K562 (cell line): ENCODE measurements at regions not wholly inside any gene's neighbourhood (a gene's known extent, or its start where the extent isn't known, plus 50 kb on each side); places are given as distances from the start of the nearest gene placed in this dataset.

ENCODE experiments used
- ATAC-seq: fragments of 200-7000 bp; cut with Tn5 transposase; 3 replicates; pipeline ENCODE4 v1.9.1; 2020; ENCODE audit warnings: moderate library complexity
- BruUV-seq: library from RNA; stranded (reverse); fragments of 400-500 nt; replicated peaks from 2 replicates; lab custom pipeline; 2021; lab: Mats Ljungman, UMichigan
- CTCF ChIA-PET: fragments of 300-600 bp; formaldehyde crosslinking; extraction: SDS; loops from one replicate; lab custom pipeline; 2021; ENCODE audit warnings: low intra/inter-chr PET ratio; lab: Yijun Ruan, JAX
- POLR2A ChIA-PET: fragments of 300-600, 350-650 bp; sonication (Branson Sonifier 250); formaldehyde crosslinking; extraction: SDS; loops from one replicate; lab custom pipeline; 2021; ENCODE audit warnings: antibody characterized with exemption, inconsistent platforms; lab: Yijun Ruan, JAX
- DNase-seq, 4 experiments: peaks; one replicate each; pipeline versions ENCODE4 v3.0.0 to v3.0.0-alpha.2; 2011 to 2018; ENCODE audit warnings: low spot score in 3 of 4, mixed read lengths in 3 of 4; ENCODE audit errors: extremely low read depth in 1 of 4
- FAIRE-seq: peaks from 2 replicates; lab custom pipeline; 2011; peaks lifted over from hg19 to GRCh38; lab: Jason Lieb, UNC
- H2AFZ ChIP-seq: 2 replicates; pipeline ENCODE4 v1.6.0; 2011; ENCODE audit warnings: low read depth, low read length, control low read depth, inconsistent platforms
- H3K27ac ChIP-seq: fragments of 200-600 bp; 3 replicates; pipeline ENCODE4 v1.8.0; 2011; ENCODE audit warnings: low read depth, mild to moderate bottlenecking, control low read depth, inconsistent platforms, low read length, moderate library complexity, mixed read lengths; ENCODE audit errors: extremely low read depth
- H3K27me3 ChIP-seq, 2 experiments: fragments of 300-600 bp in 1 of 2; 2 replicates in 1 of 2; 3 replicates in 1 of 2; pipeline versions ENCODE4 v1.6.0 to v1.8.0; 2011; ENCODE audit warnings: inconsistent platforms in 2 of 2, low read length in 2 of 2, mild to moderate bottlenecking in 1 of 2, mixed read lengths in 1 of 2, moderate library complexity in 1 of 2; ENCODE audit not compliant: control insufficient read depth in 2 of 2, insufficient read depth in 2 of 2
- H3K36me3 ChIP-seq: fragments of 300-600 bp; 3 replicates; pipeline ENCODE4 v1.8.0; 2011; ENCODE audit warnings: mild to moderate bottlenecking, low read length, inconsistent platforms; ENCODE audit not compliant: control insufficient read depth, insufficient read depth
- H3K4me1 ChIP-seq, 2 experiments: fragments of 200-600 bp in 1 of 2; replicated peaks in 1 of 2; 2 replicates in 1 of 2; 3 replicates in 1 of 2; pipeline versions ENCODE4 v1.5.1 to v1.8.0; 2011; ENCODE audit warnings: inconsistent platforms in 2 of 2, low read length in 2 of 2, mild to moderate bottlenecking in 1 of 2, mixed read lengths in 1 of 2, moderate library complexity in 1 of 2; ENCODE audit not compliant: control insufficient read depth in 2 of 2, insufficient read depth in 2 of 2
- H3K4me2 ChIP-seq: 2 replicates; pipeline ENCODE4 v1.6.1; 2011; ENCODE audit warnings: low read length, control low read depth, inconsistent platforms, mixed read lengths; ENCODE audit not compliant: insufficient read depth
- H3K4me3 ChIP-seq: fragments of 200-600 bp; sonication (generic), shearing (Covaris generic); 2 replicates; pipeline ENCODE4 v1.5.1; 2016; ENCODE audit warnings: control low read depth, inconsistent platforms
- H3K79me2 ChIP-seq: fragments of 200-600 bp; 3 replicates; pipeline ENCODE4 v1.8.0; 2011; ENCODE audit warnings: low read length, inconsistent platforms; ENCODE audit not compliant: control insufficient read depth, insufficient read depth
- H3K9ac ChIP-seq, 2 experiments: 2 replicates each; pipeline versions ENCODE4 v1.6.0 to v1.6.1; 2011; ENCODE audit warnings: low read depth in 2 of 2, low read length in 2 of 2, control low read depth in 1 of 2, inconsistent platforms in 1 of 2, mild to moderate bottlenecking in 1 of 2, mixed read lengths in 1 of 2; ENCODE audit not compliant: insufficient read depth in 1 of 2
- H3K9me1 ChIP-seq: one replicate; pipeline ENCODE4 v1.6.0; 2011; ENCODE audit warnings: inconsistent platforms, mild to moderate bottlenecking, low read length, moderate library complexity; ENCODE audit not compliant: control insufficient read depth, insufficient read depth
- H3K9me3 ChIP-seq: replicated peaks from 2 replicates; pipeline ENCODE4 v1.5.1; 2011; ENCODE audit warnings: low read depth, low read length, inconsistent platforms; ENCODE audit not compliant: control insufficient read depth, insufficient read depth
- H4K20me1 ChIP-seq: replicated peaks from 2 replicates; pipeline ENCODE4 v1.6.1; 2011; ENCODE audit warnings: low read length, inconsistent platforms, mixed read lengths; ENCODE audit not compliant: control insufficient read depth, insufficient read depth
- JUNB ChIP-seq: fragments of 450-650 bp; formaldehyde crosslinking; conservative IDR thresholded peaks from 2 replicates; pipeline ENCODE4 v1.4.0; 2020; ENCODE audit warnings: mild to moderate bottlenecking
- LCOR ChIP-seq: sonication (generic); formaldehyde crosslinking; IDR thresholded peaks from 2 replicates; pipeline ENCODE4 v1.8.0; 2022; ENCODE audit warnings: mild to moderate bottlenecking, missing genetic modification reagents
- NCOA4 ChIP-seq: fragments of 450-650 bp; IDR thresholded peaks from 2 replicates; pipeline ENCODE4 v1.6.1; 2018; ENCODE audit warnings: mild to moderate bottlenecking; ENCODE audit not compliant: partially characterized antibody
- NR2C1 ChIP-seq, 2 experiments: fragments of 450-650 bp; IDR thresholded peaks; 2 replicates each; pipeline ENCODE4 v1.6.1; 2017; ENCODE audit warnings: mild to moderate bottlenecking in 2 of 2, antibody characterized with exemption in 1 of 2, inconsistent platforms in 1 of 2, missing compliant biosample characterization in 1 of 2, missing genetic modification characterization in 1 of 2
- SMAD2 ChIP-seq: fragments of 150-350 bp; IDR thresholded peaks from 2 replicates; pipeline ENCODE4 v1.6.1; 2014; ENCODE audit warnings: low read depth, mild to moderate bottlenecking, low read length
- ZNF224 ChIP-seq: sonication (generic); formaldehyde crosslinking; IDR thresholded peaks from 2 replicates; pipeline ENCODE4 v1.8.0; 2022; ENCODE audit warnings: mild to moderate bottlenecking, missing genetic modification reagents
- ZNF584 ChIP-seq: fragments of 200-800 bp; sonication (Bioruptor generic); IDR thresholded peaks from 2 replicates; pipeline ENCODE4 v1.6.1; 2016; ENCODE audit warnings: low read depth, mild to moderate bottlenecking, missing genetic modification characterization, missing compliant biosample characterization
- WGBS: fragments of 100-300 bp; shearing (Covaris generic); methylation state at CpG from one replicate; pipeline ENCODE4 v1.1.6; 2016; ENCODE audit warnings: low coverage, mixed read lengths; ENCODE audit not compliant: insufficient coverage; ENCODE audit errors: missing lambda C conversion rate; 5-methylcytosine and 5-hydroxymethylcytosine counted together
- in situ Hi-C: fragments of 300-500 bp; cut with MboI; formaldehyde crosslinking; loops from 4 replicates; pipeline ENCODE4 v1.15.0; 2018; ENCODE audit warnings: inconsistent platforms, mixed read lengths
- intact Hi-C: fragments of 100-400 bp; cut with micrococcal nuclease; formaldehyde crosslinking; loops from 2 replicates; pipeline ENCODE4 v1.14.2; 2022
- TF ChIP-seq, protein P1 (sequence below): sonication (generic); formaldehyde crosslinking; IDR thresholded peaks from 2 replicates; pipeline ENCODE4 v1.8.1; 2023; ENCODE audit warnings: missing genetic modification reagents, mild to moderate bottlenecking, borderline replicate concordance

DNA sequence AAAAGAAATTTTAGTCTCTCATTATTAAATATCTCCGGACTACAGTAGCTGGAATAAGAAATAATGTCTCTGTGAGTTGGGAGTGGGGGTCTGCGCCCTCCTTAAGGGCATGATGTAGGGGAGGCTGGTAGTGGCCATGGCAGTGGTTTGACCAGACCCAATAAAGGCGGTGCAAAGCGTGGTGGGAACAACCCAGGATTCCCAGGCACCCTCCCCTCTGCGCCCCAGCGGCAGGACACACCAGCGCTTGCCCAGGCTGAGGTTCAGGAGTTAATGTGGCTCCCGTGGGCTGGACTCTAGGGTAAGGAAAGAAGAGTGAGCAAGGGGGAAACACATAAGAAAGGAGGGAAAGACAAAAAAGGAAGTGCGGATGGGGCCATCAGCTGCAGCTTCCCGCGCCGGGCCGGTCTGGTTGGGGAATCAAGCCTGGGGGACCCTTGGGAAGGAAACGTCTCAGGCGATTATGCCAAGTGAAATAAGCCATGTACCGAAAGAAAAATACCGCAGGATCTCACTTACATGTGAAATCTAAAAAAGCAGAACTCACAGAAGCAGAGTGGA lies 157.5 kb upstream of the SMIM31 start:
- Histone ChIP-seq H3K9ac (no peak overlapping the region), H3K27me3 (no peaks in the 10 kb centered on the region), H3K9me3 (no peaks in the 10 kb centered on the region), H3K79me2 (no peaks in the 10 kb centered on the region), H2AFZ (no peak overlapping the region), H3K4me3 (no peak overlapping the region), H3K4me2 (no peak overlapping the region), H4K20me1 (no peaks in the 10 kb centered on the region), H3K4me1 (no peaks in the 10 kb centered on the region), H3K36me3 (no peaks in the 10 kb centered on the region), H3K9me1 (no peaks in the 10 kb centered on the region), H3K27ac (no peak overlapping the region)
- no peak for ATAC-seq
- DNase-seq = no peak
- CTCF ChIA-PET = no interaction called here
- POLR2A ChIA-PET = interaction anchor here (0.8 kb wide), 1 partner anchor 996 kb away, joined by 4 read pairs; no protein-coding TSS in a partner anchor
- in situ Hi-C loops (no loop called here), intact Hi-C loops (no loop called here)
- no peak for TF ChIP-seq NR2C1 (IDR thresholded peaks at IDR 0.05)
- TF ChIP-seq NR2C1 (tag; IDR thresholded peaks at IDR 0.05) = no peak
- TF ChIP-seq ZNF584 (CRISPR knock-in tag) = no peak
- TF ChIP-seq NCOA4 = no peak
- no peak for TF ChIP-seq SMAD2
- no peak for TF ChIP-seq LCOR (CRISPR knock-in tag)
- no peak for TF ChIP-seq JUNB
- TF ChIP-seq ZNF224 = no peak
- TF ChIP-seq, protein P1, sequence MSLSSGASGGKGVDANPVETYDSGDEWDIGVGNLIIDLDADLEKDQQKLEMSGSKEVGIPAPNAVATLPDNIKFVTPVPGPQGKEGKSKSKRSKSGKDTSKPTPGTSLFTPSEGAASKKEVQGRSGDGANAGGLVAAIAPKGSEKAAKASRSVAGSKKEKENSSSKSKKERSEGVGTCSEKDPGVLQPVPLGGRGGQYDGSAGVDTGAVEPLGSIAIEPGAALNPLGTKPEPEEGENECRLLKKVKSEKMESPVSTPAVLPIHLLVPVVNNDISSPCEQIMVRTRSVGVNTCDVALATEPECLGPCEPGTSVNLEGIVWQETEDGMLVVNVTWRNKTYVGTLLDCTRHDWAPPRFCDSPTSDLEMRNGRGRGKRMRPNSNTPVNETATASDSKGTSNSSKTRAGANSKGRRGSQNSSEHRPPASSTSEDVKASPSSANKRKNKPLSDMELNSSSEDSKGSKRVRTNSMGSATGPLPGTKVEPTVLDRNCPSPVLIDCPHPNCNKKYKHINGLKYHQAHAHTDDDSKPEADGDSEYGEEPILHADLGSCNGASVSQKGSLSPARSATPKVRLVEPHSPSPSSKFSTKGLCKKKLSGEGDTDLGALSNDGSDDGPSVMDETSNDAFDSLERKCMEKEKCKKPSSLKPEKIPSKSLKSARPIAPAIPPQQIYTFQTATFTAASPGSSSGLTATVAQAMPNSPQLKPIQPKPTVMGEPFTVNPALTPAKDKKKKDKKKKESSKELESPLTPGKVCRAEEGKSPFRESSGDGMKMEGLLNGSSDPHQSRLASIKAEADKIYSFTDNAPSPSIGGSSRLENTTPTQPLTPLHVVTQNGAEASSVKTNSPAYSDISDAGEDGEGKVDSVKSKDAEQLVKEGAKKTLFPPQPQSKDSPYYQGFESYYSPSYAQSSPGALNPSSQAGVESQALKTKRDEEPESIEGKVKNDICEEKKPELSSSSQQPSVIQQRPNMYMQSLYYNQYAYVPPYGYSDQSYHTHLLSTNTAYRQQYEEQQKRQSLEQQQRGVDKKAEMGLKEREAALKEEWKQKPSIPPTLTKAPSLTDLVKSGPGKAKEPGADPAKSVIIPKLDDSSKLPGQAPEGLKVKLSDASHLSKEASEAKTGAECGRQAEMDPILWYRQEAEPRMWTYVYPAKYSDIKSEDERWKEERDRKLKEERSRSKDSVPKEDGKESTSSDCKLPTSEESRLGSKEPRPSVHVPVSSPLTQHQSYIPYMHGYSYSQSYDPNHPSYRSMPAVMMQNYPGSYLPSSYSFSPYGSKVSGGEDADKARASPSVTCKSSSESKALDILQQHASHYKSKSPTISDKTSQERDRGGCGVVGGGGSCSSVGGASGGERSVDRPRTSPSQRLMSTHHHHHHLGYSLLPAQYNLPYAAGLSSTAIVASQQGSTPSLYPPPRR (CRISPR knock-in tag) = no peak
- 9% methylated on average over 17 of the region's 17 CpGs for WGBS
- no TSS peak for BruUV-seq
- FAIRE-seq = no peak
